ENCODE measurements at regions not wholly inside any gene's neighbourhood (a gene's known extent, or its start where the extent isn't known, plus 50 kb on each side); places are given as distances from the start of the nearest gene placed in this dataset.

- TF ChIP-seq POLR2A (IDR thresholded peaks at IDR 0.05; ENCODE audit: low read length) = no peak
- TF ChIP-seq GATA1 (IDR thresholded peaks at IDR 0.05; ENCODE audit: low read depth, low read length) = no peak
Measured at GRCh38 chr6:98639089-98639635, 195.2 kb upstream of the POU3F2 start.
